ENCODE measurements at regions not wholly inside any gene's neighbourhood (a gene's known extent, or its start where the extent isn't known, plus 50 kb on each side); places are given as distances from the start of the nearest gene placed in this dataset.

GRCh38 chr1:37394574-37395464 lies 79.6 kb upstream of the ZC3H12A start:
- H3K27ac ChIP-seq, result no peak overlapping the region
- no peak for TF ChIP-seq ZFX (IDR thresholded peaks at IDR 0.05)
- no peak for TF ChIP-seq CTCF (conservative IDR thresholded peaks at IDR 0.05)

GRCh38 chr1:37398096-37398495 lies 76.3 kb upstream of the ZC3H12A start:
- H3K27ac ChIP-seq, result no peak overlapping the region
- TF ChIP-seq CTCF (conservative IDR thresholded peaks at IDR 0.05), result no peak
- no peak for TF ChIP-seq ZFX (IDR thresholded peaks at IDR 0.05)

- H3K27ac ChIP-seq, result no peak overlapping the region
- TF ChIP-seq CTCF (conservative IDR thresholded peaks at IDR 0.05) (no peak), ZFX (IDR thresholded peaks at IDR 0.05) (no peak)
Measured at GRCh38 chr1:37399205-37399604, 75.2 kb upstream of the ZC3H12A start.

GRCh38 chr1:37399830-37400464 lies 74.4 kb upstream of the ZC3H12A start:
- TF ChIP-seq CTCF (conservative IDR thresholded peaks at IDR 0.05) (no peak), ZFX (IDR thresholded peaks at IDR 0.05) (no peak)

GRCh38 chr1:37400466-37401225 lies 73.7 kb upstream of the ZC3H12A start:
- no peak overlapping the region for H3K27ac ChIP-seq
- TF ChIP-seq ZFX (IDR thresholded peaks at IDR 0.05), result no peak
- TF ChIP-seq CTCF (conservative IDR thresholded peaks at IDR 0.05), result no peak

More at GRCh38 chr1:37399830-37400464, 74.4 kb upstream of the ZC3H12A start:
- no peak overlapping the region for H3K27ac ChIP-seq

GRCh38 chr1:37403166-37403565 lies 71.2 kb upstream of the ZC3H12A start:
- no peak for TF ChIP-seq ZFX (IDR thresholded peaks at IDR 0.05)
- TF ChIP-seq CTCF (conservative IDR thresholded peaks at IDR 0.05), result no peak
- no peak overlapping the region for H3K27ac ChIP-seq
